Ovary (tissue), 3 donors: ENCODE measurements at regions not wholly inside any gene's neighbourhood (a gene's known extent, or its start where the extent isn't known, plus 50 kb on each side); places are given as distances from the start of the nearest gene placed in this dataset.

ENCODE experiments used
- POLR2A ChIP-seq: fragments of 450-650 bp; IDR thresholded peaks from one replicate; pipeline ENCODE4 v1.6.1; 2017; ENCODE audit warnings: antibody characterized with exemption, mild to moderate bottlenecking, moderate library complexity
- TF ChIP-seq, protein P1 (sequence below), 3 donors: fragments of 450-650 bp in 2 of 3; fragments of 200-600 bp in 1 of 3; IDR thresholded peaks; one replicate each; pipeline versions ENCODE4 v1.5.1 to v1.8.0; 2016 to 2022; ENCODE audit warnings: antibody characterized with exemption in 3 of 3, mild to moderate bottlenecking in 1 of 3
- donor health status: DM: no; HTN: no; CAD: no.

DNA sequence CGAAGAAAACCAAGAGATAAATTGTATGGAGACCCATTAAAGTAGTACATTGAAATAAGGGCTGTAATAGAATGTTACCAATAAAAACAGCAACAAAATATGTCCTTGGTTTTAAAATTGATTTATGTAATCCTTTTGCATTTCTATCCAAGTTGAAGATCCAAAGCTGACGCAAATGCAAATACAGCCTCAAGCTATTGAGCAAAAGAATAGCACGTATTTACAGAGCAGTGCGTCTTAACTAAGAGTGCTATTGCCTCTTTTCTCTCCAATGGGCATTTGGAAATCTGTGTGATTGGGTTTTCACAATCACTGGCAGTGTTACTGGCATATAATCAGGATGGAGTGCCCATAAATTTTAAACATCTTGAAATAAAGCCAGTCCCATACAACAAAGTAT, 417.4 kb downstream of the TLL1 start:
- TF ChIP-seq, protein P1, sequence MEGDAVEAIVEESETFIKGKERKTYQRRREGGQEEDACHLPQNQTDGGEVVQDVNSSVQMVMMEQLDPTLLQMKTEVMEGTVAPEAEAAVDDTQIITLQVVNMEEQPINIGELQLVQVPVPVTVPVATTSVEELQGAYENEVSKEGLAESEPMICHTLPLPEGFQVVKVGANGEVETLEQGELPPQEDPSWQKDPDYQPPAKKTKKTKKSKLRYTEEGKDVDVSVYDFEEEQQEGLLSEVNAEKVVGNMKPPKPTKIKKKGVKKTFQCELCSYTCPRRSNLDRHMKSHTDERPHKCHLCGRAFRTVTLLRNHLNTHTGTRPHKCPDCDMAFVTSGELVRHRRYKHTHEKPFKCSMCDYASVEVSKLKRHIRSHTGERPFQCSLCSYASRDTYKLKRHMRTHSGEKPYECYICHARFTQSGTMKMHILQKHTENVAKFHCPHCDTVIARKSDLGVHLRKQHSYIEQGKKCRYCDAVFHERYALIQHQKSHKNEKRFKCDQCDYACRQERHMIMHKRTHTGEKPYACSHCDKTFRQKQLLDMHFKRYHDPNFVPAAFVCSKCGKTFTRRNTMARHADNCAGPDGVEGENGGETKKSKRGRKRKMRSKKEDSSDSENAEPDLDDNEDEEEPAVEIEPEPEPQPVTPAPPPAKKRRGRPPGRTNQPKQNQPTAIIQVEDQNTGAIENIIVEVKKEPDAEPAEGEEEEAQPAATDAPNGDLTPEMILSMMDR (IDR thresholded peaks at IDR 0.05), result no peak
- TF ChIP-seq POLR2A, result no peak
